ENCODE measurements at regions not wholly inside any gene's neighbourhood (a gene's known extent, or its start where the extent isn't known, plus 50 kb on each side); places are given as distances from the start of the nearest gene placed in this dataset.
A peak's percentile ranks its signal among the peaks of the same experiment; 100 is the strongest.

- H3K9me3 ChIP-seq (ENCODE audit: control insufficient read depth in 1 of 2, low read length in 2 of 2), result no peaks in the 10 kb centered on the region
Measured at GRCh38 chr2:106041150-106041549, 153.0 kb downstream of the UXS1 start.

DNA sequence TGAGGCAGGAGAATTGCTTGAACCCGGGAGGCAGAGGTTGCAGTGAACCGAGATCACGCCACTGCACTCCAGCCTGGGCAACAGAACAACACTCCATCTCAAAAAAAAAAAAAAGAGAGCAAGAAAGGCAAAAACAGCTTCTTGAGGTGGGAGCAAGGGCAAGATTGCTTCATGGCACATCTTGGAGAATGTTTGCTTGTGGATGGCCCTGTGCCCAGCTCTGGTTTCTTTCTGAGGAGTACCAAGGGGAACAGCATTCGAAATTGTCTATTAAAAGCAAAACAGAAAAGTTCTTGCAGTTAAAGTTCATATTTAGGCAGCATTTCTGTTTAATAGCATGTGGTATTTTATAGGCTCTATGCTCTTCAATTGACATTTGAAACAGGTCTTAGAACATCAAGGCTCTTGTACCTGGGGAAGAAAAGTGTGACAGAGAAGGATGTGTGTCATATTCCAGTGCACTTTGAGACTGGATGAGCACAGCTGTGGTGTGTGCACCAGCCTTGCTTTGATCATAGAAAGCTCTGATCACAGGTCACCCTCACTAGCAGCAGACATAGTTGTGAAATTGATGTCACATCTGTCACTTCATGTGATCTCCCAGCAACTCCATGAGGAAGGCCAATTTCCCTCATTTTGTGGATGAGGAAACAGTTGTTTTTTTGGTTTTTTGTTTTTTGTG, 154.3 kb downstream of the UXS1 start:
- peaks cover 0 to 21% of the 10 kb centered on the region in 2 donors for H3K4me1 ChIP-seq (ENCODE audit: control insufficient read depth in 1 of 2, insufficient read depth in 2 of 2, low read length in 2 of 2)
- H3K27me3 ChIP-seq (ENCODE audit: low read depth, low read length), result no peaks in the 10 kb centered on the region
- no peak overlapping the region for H3K4me3 ChIP-seq (ENCODE audit: low read depth in 1 of 2, low read length in 2 of 2)
- no peaks in the 10 kb centered on the region for H3K36me3 ChIP-seq (ENCODE audit: control insufficient read depth in 1 of 2, insufficient read depth in 2 of 2, low read length in 2 of 2)
- no peaks in the 10 kb centered on the region for H3K9me3 ChIP-seq (ENCODE audit: control insufficient read depth in 1 of 2, low read length in 2 of 2)
- H3K27ac ChIP-seq (ENCODE audit: low read length), result no peak overlapping the region

More at GRCh38 chr2:106041150-106041549, 153.0 kb downstream of the UXS1 start:
- Histone ChIP-seq H3K4me1 (ENCODE audit: control insufficient read depth in 1 of 2, insufficient read depth in 2 of 2, low read length in 2 of 2) (peaks cover 0 to 24% of the 10 kb centered on the region in 2 donors), H3K27me3 (ENCODE audit: low read depth, low read length) (no peaks in the 10 kb centered on the region), H3K4me3 (ENCODE audit: low read depth in 1 of 2, low read length in 2 of 2) (no peak overlapping the region), H3K27ac (ENCODE audit: low read length) (no peak overlapping the region), H3K36me3 (ENCODE audit: control insufficient read depth in 1 of 2, insufficient read depth in 2 of 2, low read length in 2 of 2) (no peaks in the 10 kb centered on the region)

DNA sequence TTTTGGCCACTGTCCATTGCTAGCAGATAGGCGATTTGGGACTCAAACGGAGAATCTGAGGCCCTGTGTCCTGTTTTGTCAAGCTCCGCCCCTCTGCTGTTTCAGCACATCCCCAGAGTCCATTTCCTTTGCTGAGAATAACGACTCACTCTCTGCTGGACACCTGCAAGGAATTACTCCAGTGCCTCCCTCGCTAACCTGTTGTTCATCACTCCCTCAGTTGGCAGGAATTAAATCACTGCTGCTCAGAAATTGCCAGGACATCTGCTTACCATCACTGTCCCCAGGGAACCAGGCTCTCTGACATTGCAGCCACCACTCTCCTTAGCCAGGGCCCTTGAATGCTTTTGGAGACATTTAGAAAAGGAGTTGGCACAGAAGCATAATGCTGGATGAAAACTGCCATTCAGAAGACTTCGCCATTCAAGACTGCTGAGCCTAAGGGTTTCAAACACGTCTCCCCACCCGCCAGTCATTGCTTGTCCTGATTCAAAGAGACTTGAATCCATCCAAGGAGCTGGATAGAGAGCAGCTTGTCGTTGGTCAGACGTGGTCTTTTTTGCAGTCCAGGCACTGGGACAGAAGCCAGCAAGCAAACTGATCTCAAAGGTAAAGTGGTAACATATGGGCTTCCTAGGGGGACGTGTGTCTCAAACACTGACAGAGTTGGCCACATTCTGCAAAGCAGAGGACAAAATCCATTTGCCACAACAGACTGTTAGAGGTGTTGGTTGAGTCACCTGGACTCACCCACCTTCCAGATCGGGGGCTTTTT, 155.3 kb downstream of the UXS1 start:
- Histone ChIP-seq H3K4me1 (ENCODE audit: control insufficient read depth in 1 of 2, insufficient read depth in 2 of 2, low read length in 2 of 2) (peaks cover 0 to 19% of the 10 kb centered on the region in 2 donors), H3K27me3 (ENCODE audit: low read depth, low read length) (no peaks in the 10 kb centered on the region), H3K27ac (ENCODE audit: low read length) (no peak overlapping the region), H3K9me3 (ENCODE audit: control insufficient read depth in 1 of 2, low read length in 2 of 2) (no peaks in the 10 kb centered on the region), H3K4me3 (ENCODE audit: low read depth in 1 of 2, low read length in 2 of 2) (no peak overlapping the region), H3K36me3 (ENCODE audit: control insufficient read depth in 1 of 2, insufficient read depth in 2 of 2, low read length in 2 of 2) (no peaks in the 10 kb centered on the region)

DNA sequence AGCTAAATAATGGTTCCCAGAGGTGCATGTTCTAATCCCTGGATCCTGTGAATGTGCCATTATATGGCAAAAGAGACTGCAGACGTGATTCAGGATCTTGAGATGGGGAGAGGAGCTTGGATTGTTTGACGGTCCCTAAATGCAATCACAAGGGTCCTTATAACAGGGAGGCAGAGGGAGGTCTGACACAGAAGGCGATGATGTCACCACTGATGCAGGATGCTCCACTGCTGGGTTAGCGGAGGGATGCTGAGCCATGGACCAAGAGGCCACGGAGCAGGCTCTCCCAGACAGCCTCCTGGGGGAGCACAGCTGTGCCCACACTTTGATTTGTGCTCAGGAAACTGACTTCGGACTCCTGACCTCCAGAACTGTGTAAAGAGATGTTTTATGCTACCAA, 156.2 kb downstream of the UXS1 start:
- H3K36me3 ChIP-seq (ENCODE audit: control insufficient read depth in 1 of 2, insufficient read depth in 2 of 2, low read length in 2 of 2), result no peaks in the 10 kb centered on the region
- no peak overlapping the region for H3K27ac ChIP-seq (ENCODE audit: low read length)
- no peaks in the 10 kb centered on the region for H3K9me3 ChIP-seq (ENCODE audit: control insufficient read depth in 1 of 2, low read length in 2 of 2)
- H3K27me3 ChIP-seq (ENCODE audit: low read depth, low read length), result no peaks in the 10 kb centered on the region
- H3K4me3 ChIP-seq (ENCODE audit: low read depth in 1 of 2, low read length in 2 of 2), result no peak overlapping the region
- H3K4me1 ChIP-seq (ENCODE audit: control insufficient read depth in 1 of 2, insufficient read depth in 2 of 2, low read length in 2 of 2), result peaks cover 0 to 16% of the 10 kb centered on the region in 2 donors

- no peaks in the 10 kb centered on the region for H3K27me3 ChIP-seq (ENCODE audit: low read depth, low read length)
Measured at GRCh38 chr2:106037262-106037661, 156.8 kb downstream of the UXS1 start.

GRCh38 chr2:106034325-106034724, 159.8 kb downstream of the UXS1 start:
- H3K27me3 ChIP-seq (ENCODE audit: low read depth, low read length), result no peaks in the 10 kb centered on the region
- no peaks in the 10 kb centered on the region for H3K36me3 ChIP-seq (ENCODE audit: control insufficient read depth in 1 of 2, insufficient read depth in 2 of 2, low read length in 2 of 2)
- no peak overlapping the region for H3K27ac ChIP-seq (ENCODE audit: low read length)
- no peaks in the 10 kb centered on the region for H3K9me3 ChIP-seq (ENCODE audit: control insufficient read depth in 1 of 2, low read length in 2 of 2)
- H3K4me1 ChIP-seq (ENCODE audit: control insufficient read depth in 1 of 2, insufficient read depth in 2 of 2, low read length in 2 of 2), result peaks cover 0 to 31% of the 10 kb centered on the region in 2 donors
- no peak overlapping the region for H3K4me3 ChIP-seq (ENCODE audit: low read depth in 1 of 2, low read length in 2 of 2)

More at GRCh38 chr2:106037262-106037661, 156.8 kb downstream of the UXS1 start:
- H3K36me3 ChIP-seq (ENCODE audit: control insufficient read depth in 1 of 2, insufficient read depth in 2 of 2, low read length in 2 of 2), result no peaks in the 10 kb centered on the region
- no peaks in the 10 kb centered on the region for H3K9me3 ChIP-seq (ENCODE audit: control insufficient read depth in 1 of 2, low read length in 2 of 2)
- H3K4me3 ChIP-seq (ENCODE audit: low read depth in 1 of 2, low read length in 2 of 2), result no peak overlapping the region
- H3K27ac ChIP-seq (ENCODE audit: low read length), result no peak overlapping the region
- H3K4me1 ChIP-seq (ENCODE audit: control insufficient read depth in 1 of 2, insufficient read depth in 2 of 2, low read length in 2 of 2), result peaks cover 0 to 12% of the 10 kb centered on the region in 2 donors

DNA sequence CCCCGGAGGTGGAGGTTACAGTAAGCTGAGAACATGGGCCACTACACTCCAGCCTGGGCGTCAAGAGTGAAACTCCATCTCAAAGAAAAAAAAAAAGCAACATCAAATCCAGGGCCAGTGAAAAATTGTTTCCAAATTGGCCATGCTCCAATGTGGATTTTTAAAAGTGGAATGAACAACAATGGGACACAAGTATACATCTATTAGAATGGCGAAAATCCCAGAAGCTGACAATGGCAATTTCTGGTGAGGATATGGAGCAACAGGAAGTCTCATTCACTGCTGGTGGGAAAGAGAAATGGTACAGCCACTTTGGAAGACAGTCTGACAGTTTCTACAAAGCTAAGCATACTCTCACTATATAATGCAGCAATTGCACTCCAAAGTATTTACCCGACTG, 161.4 kb downstream of the UXS1 start:
- no peaks in the 10 kb centered on the region for H3K9me3 ChIP-seq (ENCODE audit: control insufficient read depth in 1 of 2, low read length in 2 of 2)
- H3K36me3 ChIP-seq (ENCODE audit: control insufficient read depth in 1 of 2, insufficient read depth in 2 of 2, low read length in 2 of 2), result no peaks in the 10 kb centered on the region
- H3K27me3 ChIP-seq (ENCODE audit: low read depth, low read length), result no peaks in the 10 kb centered on the region
- H3K4me1 ChIP-seq (ENCODE audit: control insufficient read depth in 1 of 2, insufficient read depth in 2 of 2, low read length in 2 of 2), result peaks cover 0 to 20% of the 10 kb centered on the region in 2 donors
- no peak overlapping the region for H3K27ac ChIP-seq (ENCODE audit: low read length)
- no peak overlapping the region for H3K4me3 ChIP-seq (ENCODE audit: low read depth in 1 of 2, low read length in 2 of 2)

- Histone ChIP-seq H3K27me3 (ENCODE audit: low read depth, low read length) (no peaks in the 10 kb centered on the region), H3K36me3 (ENCODE audit: control insufficient read depth in 1 of 2, insufficient read depth in 2 of 2, low read length in 2 of 2) (no peaks in the 10 kb centered on the region), H3K4me1 (ENCODE audit: control insufficient read depth in 1 of 2, insufficient read depth in 2 of 2, low read length in 2 of 2) (peaks cover 0 to 20% of the 10 kb centered on the region in 2 donors), H3K9me3 (ENCODE audit: control insufficient read depth in 1 of 2, low read length in 2 of 2) (no peaks in the 10 kb centered on the region), H3K27ac (ENCODE audit: low read length) (peak overlapping the region; percentile 71), H3K4me3 (ENCODE audit: low read depth in 1 of 2, low read length in 2 of 2) (peak overlapping the region in 1 of 2 donors; percentile 42)
Measured at GRCh38 chr2:106030287-106031268, 163.5 kb downstream of the UXS1 start.

- Histone ChIP-seq H3K9me3 (ENCODE audit: control insufficient read depth in 1 of 2, low read length in 2 of 2) (no peaks in the 10 kb centered on the region), H3K27me3 (ENCODE audit: low read depth, low read length) (no peaks in the 10 kb centered on the region), H3K4me3 (ENCODE audit: low read depth in 1 of 2, low read length in 2 of 2) (no peak overlapping the region), H3K36me3 (ENCODE audit: control insufficient read depth in 1 of 2, insufficient read depth in 2 of 2, low read length in 2 of 2) (no peaks in the 10 kb centered on the region), H3K4me1 (ENCODE audit: control insufficient read depth in 1 of 2, insufficient read depth in 2 of 2, low read length in 2 of 2) (peaks cover 0 to 20% of the 10 kb centered on the region in 2 donors), H3K27ac (ENCODE audit: low read length) (no peak overlapping the region)
Measured at GRCh38 chr2:106028192-106028591, 165.9 kb downstream of the UXS1 start.

- Histone ChIP-seq H3K27ac (ENCODE audit: low read length) (no peak overlapping the region), H3K4me1 (ENCODE audit: control insufficient read depth in 1 of 2, insufficient read depth in 2 of 2, low read length in 2 of 2) (peaks cover 0 to 22% of the 10 kb centered on the region in 2 donors), H3K27me3 (ENCODE audit: low read depth, low read length) (no peaks in the 10 kb centered on the region), H3K36me3 (ENCODE audit: control insufficient read depth in 1 of 2, insufficient read depth in 2 of 2, low read length in 2 of 2) (no peaks in the 10 kb centered on the region), H3K4me3 (ENCODE audit: low read depth in 1 of 2, low read length in 2 of 2) (no peak overlapping the region), H3K9me3 (ENCODE audit: control insufficient read depth in 1 of 2, low read length in 2 of 2) (no peaks in the 10 kb centered on the region)
Measured at GRCh38 chr2:106026271-106027190, 167.6 kb downstream of the UXS1 start.
